T-helper 17 cell (primary cell): ENCODE measurements at regions not wholly inside any gene's neighbourhood (a gene's known extent, or its start where the extent isn't known, plus 50 kb on each side); places are given as distances from the start of the nearest gene placed in this dataset.

Experiments
- ATAC-seq: fragments of 150-1000 bp; cut with Tn5 transposase; 2 replicates; pipeline ENCODE4 v1.10.0; 2021; ENCODE audit warnings: mild to moderate bottlenecking, moderate library complexity
- DNase-seq, 3 donors: peaks; one replicate each; pipeline versions ENCODE4 v3.0.0 to v3.0.0-alpha.2; 2020 to 2021
- H3K9me3 ChIP-seq: one replicate; pipeline ENCODE4 v1.7.0; 2013; ENCODE audit warnings: low read length, mild to moderate bottlenecking; ENCODE audit not compliant: control insufficient read depth, poor library complexity, severe bottlenecking
- H3K27ac Mint-ChIP-seq: one replicate; pipeline ENCODE4 v1.8.0; 2022; ENCODE audit warnings: mild to moderate bottlenecking, moderate library complexity, mixed read lengths
- H3K27me3 Mint-ChIP-seq: one replicate; pipeline ENCODE4 v1.8.0; 2022; ENCODE audit warnings: mixed read lengths
- H3K36me3 Mint-ChIP-seq: one replicate; pipeline ENCODE4 v1.8.0; 2022; ENCODE audit warnings: low read depth, mixed read lengths
- H3K4me1 Mint-ChIP-seq: one replicate; pipeline ENCODE4 v1.8.0; 2022; ENCODE audit warnings: mild to moderate bottlenecking, mixed read lengths
- H3K4me3 Mint-ChIP-seq: one replicate; pipeline ENCODE4 v1.8.0; 2022; ENCODE audit warnings: mild to moderate bottlenecking, moderate library complexity, mixed read lengths

GRCh38 chr2:12219761-12220160, 473.3 kb downstream of the LPIN1 start:
- Mint-ChIP-seq H3K27ac (no peak overlapping the region), H3K4me3 (no peak overlapping the region), H3K27me3 (no peaks in the 10 kb centered on the region), H3K4me1 (no peaks in the 10 kb centered on the region), H3K36me3 (peaks cover 2% of the 10 kb centered on the region)
- no peak for DNase-seq
- no peak for ATAC-seq
- H3K9me3 ChIP-seq = no peaks in the 10 kb centered on the region

GRCh38 chr2:12221584-12221983, 475.2 kb downstream of the LPIN1 start:
- Mint-ChIP-seq H3K36me3 (peaks cover 2% of the 10 kb centered on the region), H3K4me3 (no peak overlapping the region), H3K27me3 (no peaks in the 10 kb centered on the region), H3K4me1 (no peaks in the 10 kb centered on the region), H3K27ac (no peak overlapping the region)
- H3K9me3 ChIP-seq = no peaks in the 10 kb centered on the region
- DNase-seq = no peak
- no peak for ATAC-seq

- Mint-ChIP-seq H3K4me1 (no peaks in the 10 kb centered on the region), H3K4me3 (no peak overlapping the region), H3K27me3 (no peaks in the 10 kb centered on the region), H3K27ac (no peak overlapping the region), H3K36me3 (peaks cover 2% of the 10 kb centered on the region)
- ATAC-seq (no peak), DNase-seq (no peak)
- no peaks in the 10 kb centered on the region for H3K9me3 ChIP-seq
Measured at GRCh38 chr2:12222554-12222953, 476.1 kb downstream of the LPIN1 start.

GRCh38 chr2:12223732-12224131, 477.3 kb downstream of the LPIN1 start:
- Mint-ChIP-seq H3K4me1 (no peaks in the 10 kb centered on the region), H3K27ac (no peak overlapping the region), H3K36me3 (peaks cover 2% of the 10 kb centered on the region), H3K27me3 (no peaks in the 10 kb centered on the region), H3K4me3 (no peak overlapping the region)
- DNase-seq (no peak), ATAC-seq (no peak)
- no peaks in the 10 kb centered on the region for H3K9me3 ChIP-seq

GRCh38 chr2:12226653-12227052, 480.2 kb downstream of the LPIN1 start:
- no peak overlapping the region for H3K27ac Mint-ChIP-seq
- ATAC-seq = no peak
- no peaks in the 10 kb centered on the region for H3K4me1 Mint-ChIP-seq
- H3K9me3 ChIP-seq = no peaks in the 10 kb centered on the region
- no peaks in the 10 kb centered on the region for H3K27me3 Mint-ChIP-seq
- no peak overlapping the region for H3K4me3 Mint-ChIP-seq
- no peak for DNase-seq
- no peaks in the 10 kb centered on the region for H3K36me3 Mint-ChIP-seq

GRCh38 chr2:12227941-12228608, 481.6 kb downstream of the LPIN1 start:
- H3K36me3 Mint-ChIP-seq = no peaks in the 10 kb centered on the region
- DNase-seq (no peak), ATAC-seq (no peak)
- H3K27me3 Mint-ChIP-seq = no peaks in the 10 kb centered on the region
- H3K4me3 Mint-ChIP-seq = no peak overlapping the region
- no peaks in the 10 kb centered on the region for H3K9me3 ChIP-seq
- no peak overlapping the region for H3K27ac Mint-ChIP-seq
- H3K4me1 Mint-ChIP-seq = no peaks in the 10 kb centered on the region

GRCh38 chr2:12231288-12231687, 484.9 kb downstream of the LPIN1 start:
- Mint-ChIP-seq H3K4me3 (no peak overlapping the region), H3K36me3 (no peaks in the 10 kb centered on the region), H3K27me3 (no peaks in the 10 kb centered on the region), H3K27ac (no peak overlapping the region), H3K4me1 (no peaks in the 10 kb centered on the region)
- DNase-seq = no peak
- no peak for ATAC-seq
- H3K9me3 ChIP-seq = no peaks in the 10 kb centered on the region

- H3K4me1 Mint-ChIP-seq = no peaks in the 10 kb centered on the region
- H3K27me3 Mint-ChIP-seq = no peaks in the 10 kb centered on the region
- DNase-seq = no peak
- no peaks in the 10 kb centered on the region for H3K9me3 ChIP-seq
- no peak for ATAC-seq
- H3K36me3 Mint-ChIP-seq = no peaks in the 10 kb centered on the region
- no peak overlapping the region for H3K4me3 Mint-ChIP-seq
- no peak overlapping the region for H3K27ac Mint-ChIP-seq
Measured at GRCh38 chr2:12232876-12233275, 483.9 kb upstream of the TRIB2 start.

GRCh38 chr2:12236136-12236844, 480.4 kb upstream of the TRIB2 start:
- Mint-ChIP-seq H3K27me3 (peaks cover 4% of the 10 kb centered on the region), H3K36me3 (no peaks in the 10 kb centered on the region), H3K4me3 (no peak overlapping the region), H3K27ac (no peak overlapping the region), H3K4me1 (peaks cover 2% of the 10 kb centered on the region)
- ATAC-seq (no peak), DNase-seq (no peak)
- H3K9me3 ChIP-seq = no peaks in the 10 kb centered on the region

- H3K27me3 Mint-ChIP-seq = peaks cover 4% of the 10 kb centered on the region
- no peak for ATAC-seq
- H3K4me1 Mint-ChIP-seq = peaks cover 2% of the 10 kb centered on the region
Measured at GRCh38 chr2:12240206-12240605, 476.5 kb upstream of the TRIB2 start.

GRCh38 chr2:12243381-12243780, 473.4 kb upstream of the TRIB2 start:
- H3K4me3 Mint-ChIP-seq = no peak overlapping the region
- no peaks in the 10 kb centered on the region for H3K36me3 Mint-ChIP-seq
- peaks cover 4% of the 10 kb centered on the region for H3K27me3 Mint-ChIP-seq
- ATAC-seq (no peak), DNase-seq (no peak)
- no peaks in the 10 kb centered on the region for H3K9me3 ChIP-seq
- peaks cover 2% of the 10 kb centered on the region for H3K4me1 Mint-ChIP-seq
- H3K27ac Mint-ChIP-seq = no peak overlapping the region

More at GRCh38 chr2:12240206-12240605, 476.5 kb upstream of the TRIB2 start:
- DNase-seq = no peak
- no peak overlapping the region for H3K4me3 Mint-ChIP-seq
- no peaks in the 10 kb centered on the region for H3K9me3 ChIP-seq
- H3K27ac Mint-ChIP-seq = no peak overlapping the region
- no peaks in the 10 kb centered on the region for H3K36me3 Mint-ChIP-seq

GRCh38 chr2:12244070-12244469, 472.7 kb upstream of the TRIB2 start:
- Mint-ChIP-seq H3K27me3 (no peaks in the 10 kb centered on the region), H3K4me1 (no peaks in the 10 kb centered on the region), H3K4me3 (no peak overlapping the region), H3K27ac (no peak overlapping the region), H3K36me3 (no peaks in the 10 kb centered on the region)
- DNase-seq (no peak), ATAC-seq (no peak)
- no peaks in the 10 kb centered on the region for H3K9me3 ChIP-seq

- H3K27me3 Mint-ChIP-seq = no peaks in the 10 kb centered on the region
- ATAC-seq (no peak), DNase-seq (no peak)
- no peaks in the 10 kb centered on the region for H3K9me3 ChIP-seq
- peaks cover 3% of the 10 kb centered on the region for H3K36me3 Mint-ChIP-seq
- no peak overlapping the region for H3K27ac Mint-ChIP-seq
- H3K4me3 Mint-ChIP-seq = no peak overlapping the region
- H3K4me1 Mint-ChIP-seq = no peaks in the 10 kb centered on the region
Measured at GRCh38 chr2:12251121-12251520, 465.6 kb upstream of the TRIB2 start.

- H3K27me3 Mint-ChIP-seq = no peaks in the 10 kb centered on the region
- ATAC-seq = no peak
- H3K4me1 Mint-ChIP-seq = no peaks in the 10 kb centered on the region
- DNase-seq = no peak
- H3K9me3 ChIP-seq = no peaks in the 10 kb centered on the region
- no peak overlapping the region for H3K4me3 Mint-ChIP-seq
- H3K27ac Mint-ChIP-seq = no peak overlapping the region
- peaks cover 3% of the 10 kb centered on the region for H3K36me3 Mint-ChIP-seq
Measured at GRCh38 chr2:12251749-12252148, 465.0 kb upstream of the TRIB2 start.
